GM12878 (cell line): ENCODE measurements at regions not wholly inside any gene's neighbourhood (a gene's known extent, or its start where the extent isn't known, plus 50 kb on each side); places are given as distances from the start of the nearest gene placed in this dataset.

Experiments
- BRCA1 ChIP-seq: IDR thresholded peaks from 2 replicates; pipeline ENCODE4 v1.6.1; 2011; ENCODE audit warnings: low read depth, low read length, improper control_type of control experiment
- ESRRA ChIP-seq: IDR thresholded peaks from 2 replicates; pipeline ENCODE4 v1.6.1; 2012; ENCODE audit warnings: mild to moderate bottlenecking, low read length, improper control_type of control experiment
- GATAD2B ChIP-seq: fragments of 450-650 bp; conservative IDR thresholded peaks from 2 replicates; pipeline ENCODE4 v1.6.1; 2017; ENCODE audit warnings: low read depth, mild to moderate bottlenecking, moderate library complexity
- RAD21 ChIP-seq: IDR thresholded peaks from 2 replicates; pipeline ENCODE4 v1.6.1; 2011; ENCODE audit warnings: mild to moderate bottlenecking, low read depth, low read length, moderate library complexity; ENCODE audit not compliant: insufficient read depth
- STAT3 ChIP-seq: IDR thresholded peaks from 2 replicates; pipeline ENCODE4 v1.6.1; 2011; ENCODE audit warnings: low read depth, low read length, improper control_type of control experiment
- YY1 ChIP-seq: IDR thresholded peaks from 2 replicates; pipeline ENCODE4 v1.6.1; 2011; ENCODE audit warnings: low read depth, mild to moderate bottlenecking, low read length
- TF ChIP-seq, protein P1 (sequence below): fragments of 450-650 bp; IDR thresholded peaks from 2 replicates; pipeline ENCODE4 v1.6.1; 2017; ENCODE audit warnings: mild to moderate bottlenecking
- TF ChIP-seq, protein P2 (sequence below), 3 experiments: IDR thresholded peaks in 2 of 3; conservative IDR thresholded peaks in 1 of 3; 2 replicates each; pipeline ENCODE4 v1.5.1; 2011; ENCODE audit warnings: low read depth in 3 of 3, low read length in 3 of 3, mild to moderate bottlenecking in 3 of 3, control low read depth in 2 of 3, moderate library complexity in 2 of 3, inconsistent platforms in 1 of 3, mixed read lengths in 1 of 3; ENCODE audit not compliant: control insufficient read depth in 2 of 3, insufficient read depth in 1 of 3; ENCODE audit errors: extremely low read depth in 1 of 3

DNA sequence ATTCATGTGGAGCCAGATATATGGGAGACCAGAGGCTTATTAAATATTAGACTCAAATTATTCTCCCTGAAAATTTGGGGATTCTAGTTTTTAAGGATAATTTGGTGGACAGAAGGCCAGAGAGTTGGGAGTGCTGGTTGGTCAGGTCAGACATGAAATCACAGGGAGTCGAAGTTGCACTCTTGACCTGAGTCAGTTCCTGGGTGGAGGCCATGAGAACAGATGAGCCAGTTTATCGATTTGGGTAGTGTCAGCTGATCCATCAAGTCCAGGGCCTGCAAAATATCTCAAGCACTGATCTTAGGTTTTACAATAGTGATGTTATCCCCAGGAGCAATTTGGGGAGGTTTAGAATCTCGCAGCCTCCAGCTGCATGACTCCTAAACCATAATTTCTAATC, 563.5 kb upstream of the NRSN1 start:
- TF ChIP-seq GATAD2B, result no peak
- TF ChIP-seq RAD21, result no peak
- TF ChIP-seq YY1, result no peak
- TF ChIP-seq BRCA1, result no peak
- TF ChIP-seq, protein P1, sequence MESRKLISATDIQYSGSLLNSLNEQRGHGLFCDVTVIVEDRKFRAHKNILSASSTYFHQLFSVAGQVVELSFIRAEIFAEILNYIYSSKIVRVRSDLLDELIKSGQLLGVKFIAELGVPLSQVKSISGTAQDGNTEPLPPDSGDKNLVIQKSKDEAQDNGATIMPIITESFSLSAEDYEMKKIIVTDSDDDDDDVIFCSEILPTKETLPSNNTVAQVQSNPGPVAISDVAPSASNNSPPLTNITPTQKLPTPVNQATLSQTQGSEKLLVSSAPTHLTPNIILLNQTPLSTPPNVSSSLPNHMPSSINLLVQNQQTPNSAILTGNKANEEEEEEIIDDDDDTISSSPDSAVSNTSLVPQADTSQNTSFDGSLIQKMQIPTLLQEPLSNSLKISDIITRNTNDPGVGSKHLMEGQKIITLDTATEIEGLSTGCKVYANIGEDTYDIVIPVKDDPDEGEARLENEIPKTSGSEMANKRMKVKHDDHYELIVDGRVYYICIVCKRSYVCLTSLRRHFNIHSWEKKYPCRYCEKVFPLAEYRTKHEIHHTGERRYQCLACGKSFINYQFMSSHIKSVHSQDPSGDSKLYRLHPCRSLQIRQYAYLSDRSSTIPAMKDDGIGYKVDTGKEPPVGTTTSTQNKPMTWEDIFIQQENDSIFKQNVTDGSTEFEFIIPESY, result no peak
- TF ChIP-seq STAT3, result no peak
- TF ChIP-seq ESRRA, result no peak
- TF ChIP-seq, protein P2, sequence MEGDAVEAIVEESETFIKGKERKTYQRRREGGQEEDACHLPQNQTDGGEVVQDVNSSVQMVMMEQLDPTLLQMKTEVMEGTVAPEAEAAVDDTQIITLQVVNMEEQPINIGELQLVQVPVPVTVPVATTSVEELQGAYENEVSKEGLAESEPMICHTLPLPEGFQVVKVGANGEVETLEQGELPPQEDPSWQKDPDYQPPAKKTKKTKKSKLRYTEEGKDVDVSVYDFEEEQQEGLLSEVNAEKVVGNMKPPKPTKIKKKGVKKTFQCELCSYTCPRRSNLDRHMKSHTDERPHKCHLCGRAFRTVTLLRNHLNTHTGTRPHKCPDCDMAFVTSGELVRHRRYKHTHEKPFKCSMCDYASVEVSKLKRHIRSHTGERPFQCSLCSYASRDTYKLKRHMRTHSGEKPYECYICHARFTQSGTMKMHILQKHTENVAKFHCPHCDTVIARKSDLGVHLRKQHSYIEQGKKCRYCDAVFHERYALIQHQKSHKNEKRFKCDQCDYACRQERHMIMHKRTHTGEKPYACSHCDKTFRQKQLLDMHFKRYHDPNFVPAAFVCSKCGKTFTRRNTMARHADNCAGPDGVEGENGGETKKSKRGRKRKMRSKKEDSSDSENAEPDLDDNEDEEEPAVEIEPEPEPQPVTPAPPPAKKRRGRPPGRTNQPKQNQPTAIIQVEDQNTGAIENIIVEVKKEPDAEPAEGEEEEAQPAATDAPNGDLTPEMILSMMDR (IDR thresholded peaks at IDR 0.05 in 2 of 3, conservative IDR thresholded peaks at IDR 0.05 in 1 of 3; ENCODE audit: control insufficient read depth in 2 of 3, extremely low read depth in 1 of 3, insufficient read depth in 1 of 3, low read depth in 3 of 3, low read length in 3 of 3), result no peak
